Stimulated activated naive CD8-positive, alpha-beta T cell treated with anti-CD3 and anti-CD28 coated beads, Interleukin-15, Interleukin-2, amounts not matched to agents 100 ng/mL and 50 ng/mL, for 24 hours (primary cell): ENCODE measurements at regions not wholly inside any gene's neighbourhood (a gene's known extent, or its start where the extent isn't known, plus 50 kb on each side); places are given as distances from the start of the nearest gene placed in this dataset.

Experiments used
- H3K27ac Mint-ChIP-seq: one replicate; pipeline ENCODE4 v1.8.0; 2021; ENCODE audit warnings: mild to moderate bottlenecking, mixed read lengths
- H3K27me3 Mint-ChIP-seq: one replicate; pipeline ENCODE4 v1.8.0; 2021; ENCODE audit warnings: mixed read lengths
- H3K36me3 Mint-ChIP-seq: one replicate; pipeline ENCODE4 v1.8.0; 2021; ENCODE audit warnings: low read depth, mixed read lengths
- H3K4me1 Mint-ChIP-seq: one replicate; pipeline ENCODE4 v1.8.0; 2021; ENCODE audit warnings: low read depth, mixed read lengths
- H3K4me3 Mint-ChIP-seq: one replicate; pipeline ENCODE4 v1.8.0; 2021; ENCODE audit warnings: mild to moderate bottlenecking, mixed read lengths
- H3K9me3 Mint-ChIP-seq: one replicate; pipeline ENCODE4 v1.8.0; 2021; ENCODE audit warnings: mixed read lengths

DNA sequence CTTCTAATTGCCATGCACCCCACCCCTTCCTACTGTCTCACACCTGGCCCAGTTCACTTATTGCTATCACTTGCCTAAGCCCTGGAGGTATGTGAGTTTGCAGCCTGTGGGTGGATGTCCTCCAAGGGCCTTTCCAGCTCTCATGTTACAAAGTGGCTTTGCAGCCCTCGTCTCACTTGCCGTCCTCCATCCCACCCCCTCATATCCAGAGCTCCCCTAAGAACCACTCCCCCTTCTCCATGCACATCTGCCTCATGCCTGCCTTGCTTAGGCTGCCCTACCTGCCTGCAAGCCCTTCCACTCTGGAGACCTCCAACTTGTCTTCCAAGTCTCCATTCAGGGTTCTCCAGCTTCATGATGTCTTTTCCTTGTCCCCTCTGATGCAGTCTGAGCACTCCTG, 119.4 kb upstream of the NLRP1 start:
- Mint-ChIP-seq H3K36me3 (no peaks in the 10 kb centered on the region), H3K4me3 (no peak overlapping the region), H3K27ac (no peak overlapping the region), H3K9me3 (no peaks in the 10 kb centered on the region), H3K4me1 (no peaks in the 10 kb centered on the region), H3K27me3 (peaks cover 24% of the 10 kb centered on the region)

DNA sequence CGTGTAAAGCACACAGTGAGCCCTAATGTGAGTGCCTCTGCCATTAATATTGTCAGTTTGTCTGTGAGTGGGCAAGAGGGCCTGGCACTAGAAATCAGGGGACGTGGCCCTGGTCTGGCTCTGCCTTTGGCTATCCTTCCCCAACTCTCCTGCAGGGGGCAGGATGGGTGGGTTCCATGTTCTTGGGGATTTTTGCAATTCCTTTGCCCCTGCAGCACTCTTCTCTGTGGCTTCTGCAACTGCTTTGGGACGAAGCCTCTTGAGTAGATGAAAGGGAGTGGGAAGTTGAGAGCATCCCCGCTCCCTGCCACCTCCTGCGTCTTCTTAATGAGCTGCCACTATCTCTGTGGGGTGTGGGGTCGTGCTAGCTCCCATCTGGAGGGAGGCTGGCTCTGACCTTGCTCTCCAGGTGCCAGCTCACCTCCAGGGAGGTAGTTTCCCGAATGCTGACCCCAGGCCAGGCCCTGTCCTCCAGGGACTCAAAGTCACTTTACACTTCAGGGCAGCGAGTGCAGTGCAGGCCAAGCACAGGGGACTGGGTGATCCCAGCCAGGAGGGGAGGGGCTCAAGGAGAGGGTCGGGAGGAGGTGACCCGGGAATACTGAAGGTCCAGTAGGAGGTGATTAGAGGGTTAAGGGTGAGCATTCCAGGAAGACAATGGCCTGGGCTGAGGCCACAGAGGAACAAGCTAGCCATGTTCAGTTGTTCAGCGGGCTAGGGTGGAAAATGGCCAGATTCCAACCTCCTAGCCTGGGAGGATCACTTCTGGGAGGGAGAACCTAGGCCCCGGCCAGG, 121.0 kb upstream of the NLRP1 start:
- no peaks in the 10 kb centered on the region for H3K36me3 Mint-ChIP-seq
- no peak overlapping the region for H3K4me3 Mint-ChIP-seq
- no peaks in the 10 kb centered on the region for H3K4me1 Mint-ChIP-seq
- H3K27ac Mint-ChIP-seq: no peak overlapping the region
- H3K27me3 Mint-ChIP-seq: peaks cover 27% of the 10 kb centered on the region
- H3K9me3 Mint-ChIP-seq: no peaks in the 10 kb centered on the region

DNA sequence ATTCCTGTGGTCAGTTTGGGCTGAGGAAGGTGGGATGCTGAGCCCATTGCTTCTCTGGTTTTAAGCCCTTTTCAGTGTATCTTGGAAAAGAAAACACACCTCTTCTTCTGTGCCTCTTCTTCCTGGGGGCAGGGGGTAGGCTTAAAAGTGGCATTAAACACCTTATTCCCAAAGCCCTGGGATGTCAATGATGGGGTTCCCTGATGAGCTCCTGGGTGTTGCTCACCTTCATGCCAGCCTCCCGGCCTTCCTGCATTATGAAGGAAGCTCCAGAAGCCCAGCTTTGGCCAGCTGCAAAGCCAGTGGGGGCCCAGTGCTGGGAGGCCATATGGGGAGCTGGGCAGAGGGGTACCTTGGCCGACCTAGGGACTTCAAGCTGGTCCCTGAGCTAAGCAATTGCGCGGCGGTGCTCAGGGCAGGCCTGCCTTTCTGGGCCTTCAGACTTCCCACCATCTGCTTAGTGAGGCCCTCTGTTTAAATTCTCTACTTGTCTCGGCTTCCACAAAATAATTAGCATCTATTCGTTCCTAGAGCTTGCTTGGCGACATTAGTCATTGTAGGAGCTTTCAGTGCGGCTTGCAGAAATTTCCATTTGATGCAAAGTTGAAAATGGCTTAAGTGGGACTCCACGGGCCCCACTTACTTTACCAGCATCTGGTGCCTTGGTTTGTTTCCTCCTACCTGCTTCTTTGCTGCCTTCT, 121.7 kb upstream of the NLRP1 start:
- no peaks in the 10 kb centered on the region for H3K4me1 Mint-ChIP-seq
- H3K27me3 Mint-ChIP-seq: peaks cover 27% of the 10 kb centered on the region
- H3K27ac Mint-ChIP-seq: no peak overlapping the region
- no peaks in the 10 kb centered on the region for H3K9me3 Mint-ChIP-seq
- H3K36me3 Mint-ChIP-seq: no peaks in the 10 kb centered on the region
- no peak overlapping the region for H3K4me3 Mint-ChIP-seq

DNA sequence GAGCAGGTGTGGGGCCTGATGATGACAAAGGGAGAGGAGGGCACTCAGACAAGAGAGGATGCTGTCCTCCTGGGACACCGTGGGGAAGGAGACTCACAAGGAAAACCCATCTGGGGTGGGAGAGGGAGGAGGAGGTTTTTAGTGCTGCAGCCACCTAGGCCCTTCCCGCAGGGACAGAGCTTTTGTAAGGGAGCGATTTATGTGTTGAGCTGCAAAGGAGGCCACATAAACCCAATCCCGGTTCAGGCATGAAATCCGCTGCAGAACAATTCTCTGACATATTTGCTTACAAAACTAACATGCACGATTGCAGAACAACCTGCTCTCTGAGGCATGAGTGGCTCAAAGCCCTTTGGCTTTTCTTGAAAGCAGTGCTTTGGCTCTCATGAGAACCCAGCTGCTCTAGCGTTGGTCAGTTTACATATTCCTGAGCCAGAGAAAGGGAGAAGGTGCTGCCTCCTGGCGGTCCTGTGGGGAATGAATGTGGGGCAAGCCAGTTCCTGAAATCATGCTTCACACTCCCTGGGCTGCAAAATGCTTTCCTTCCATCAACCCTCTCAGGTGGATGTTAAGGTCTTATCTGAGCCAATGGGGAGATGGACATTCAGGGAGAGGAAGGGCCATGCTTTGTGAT, 122.4 kb upstream of the NLRP1 start:
- no peak overlapping the region for H3K4me3 Mint-ChIP-seq
- no peak overlapping the region for H3K27ac Mint-ChIP-seq
- H3K27me3 Mint-ChIP-seq: peaks cover 33% of the 10 kb centered on the region
- H3K9me3 Mint-ChIP-seq: no peaks in the 10 kb centered on the region
- H3K4me1 Mint-ChIP-seq: no peaks in the 10 kb centered on the region
- H3K36me3 Mint-ChIP-seq: no peaks in the 10 kb centered on the region

DNA sequence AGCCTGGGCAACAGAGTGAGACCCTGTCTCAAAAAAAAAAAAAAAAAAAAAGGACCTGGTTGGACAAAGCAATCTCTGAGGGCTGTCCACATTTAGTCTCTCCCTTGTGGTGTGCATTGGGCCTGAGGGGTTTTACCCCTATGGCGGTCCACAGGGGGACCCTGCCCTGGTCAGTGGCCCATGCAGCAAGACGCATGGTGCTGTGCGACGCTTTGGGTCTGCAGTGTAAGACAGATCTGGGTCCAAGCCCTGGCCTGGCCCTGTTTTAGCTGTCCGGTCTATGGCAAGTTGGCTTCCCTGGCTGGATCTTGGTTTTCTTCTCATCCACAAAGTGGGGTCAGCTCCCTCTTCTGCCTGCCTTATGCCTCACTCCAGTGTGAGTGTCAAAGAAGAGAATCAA, 123.2 kb upstream of the NLRP1 start:
- no peaks in the 10 kb centered on the region for H3K9me3 Mint-ChIP-seq
- no peak overlapping the region for H3K27ac Mint-ChIP-seq
- no peak overlapping the region for H3K4me3 Mint-ChIP-seq
- peaks cover 32% of the 10 kb centered on the region for H3K27me3 Mint-ChIP-seq
- no peaks in the 10 kb centered on the region for H3K36me3 Mint-ChIP-seq
- no peaks in the 10 kb centered on the region for H3K4me1 Mint-ChIP-seq

DNA sequence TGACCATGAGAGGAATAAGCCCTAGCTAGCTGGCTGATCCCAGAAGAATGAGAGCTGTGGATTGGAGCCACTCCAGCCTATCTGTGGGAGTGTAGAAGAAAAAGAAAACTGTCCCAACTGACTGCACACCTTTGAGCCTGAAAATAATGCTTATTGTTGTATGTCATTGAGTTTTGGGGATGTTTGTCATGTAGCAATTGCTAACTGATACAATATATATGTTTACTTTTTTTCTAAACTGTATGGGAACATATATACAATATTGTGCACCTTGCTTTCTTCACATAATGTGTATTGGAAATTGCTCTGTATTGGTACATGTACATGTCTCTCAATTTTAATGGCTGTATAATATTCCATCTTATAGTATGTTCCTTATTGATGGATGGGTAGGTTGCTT, 124.0 kb upstream of the NLRP1 start:
- Mint-ChIP-seq H3K36me3 (no peaks in the 10 kb centered on the region), H3K27me3 (peaks cover 38% of the 10 kb centered on the region), H3K27ac (no peak overlapping the region), H3K4me1 (no peaks in the 10 kb centered on the region), H3K4me3 (no peak overlapping the region), H3K9me3 (no peaks in the 10 kb centered on the region)

DNA sequence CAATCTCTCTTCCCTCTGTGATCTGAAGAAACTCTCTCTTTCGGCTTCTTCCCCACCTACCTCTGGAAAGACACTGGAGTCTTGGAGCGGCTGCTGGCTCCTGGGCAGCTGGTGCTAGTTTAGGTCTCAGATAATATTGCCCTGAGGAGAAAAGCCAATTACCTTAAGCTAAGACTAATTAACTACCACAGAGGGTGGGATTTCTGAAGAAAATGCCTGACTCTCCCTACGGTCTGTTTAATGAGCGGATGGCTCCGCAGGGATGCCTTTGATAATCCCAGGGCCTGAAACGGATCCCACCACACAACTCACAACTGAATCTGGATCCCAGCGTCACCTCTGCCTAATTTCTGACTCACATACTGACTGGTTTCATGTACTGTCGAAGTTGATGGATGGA, 127.0 kb upstream of the NLRP1 start:
- no peak overlapping the region for H3K4me3 Mint-ChIP-seq
- H3K4me1 Mint-ChIP-seq: no peaks in the 10 kb centered on the region
- no peaks in the 10 kb centered on the region for H3K9me3 Mint-ChIP-seq
- no peak overlapping the region for H3K27ac Mint-ChIP-seq
- H3K27me3 Mint-ChIP-seq: peaks cover 53% of the 10 kb centered on the region
- H3K36me3 Mint-ChIP-seq: no peaks in the 10 kb centered on the region

DNA sequence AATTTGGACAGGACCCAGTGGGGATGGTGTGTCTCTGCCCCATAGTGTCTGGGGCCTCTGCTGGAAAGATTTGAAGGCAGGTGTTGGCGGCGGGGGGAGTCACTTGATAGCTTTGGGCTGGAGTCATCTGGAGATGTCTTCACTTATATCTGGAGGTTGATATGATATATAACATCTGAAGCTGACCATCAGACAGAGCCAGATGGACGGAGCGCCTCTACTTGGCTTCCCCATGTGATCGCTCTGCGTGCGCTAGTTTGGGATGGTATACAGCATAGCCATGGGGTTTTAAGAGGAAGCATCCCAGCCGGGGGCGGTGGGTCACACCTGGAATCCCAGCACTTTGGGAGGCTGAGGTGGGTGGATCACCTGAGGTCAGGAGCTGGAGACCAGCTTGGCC, 130.7 kb upstream of the NLRP1 start:
- Mint-ChIP-seq H3K27me3 (peaks cover 55% of the 10 kb centered on the region), H3K4me1 (no peaks in the 10 kb centered on the region), H3K9me3 (no peaks in the 10 kb centered on the region), H3K36me3 (no peaks in the 10 kb centered on the region), H3K4me3 (no peak overlapping the region), H3K27ac (no peak overlapping the region)

DNA sequence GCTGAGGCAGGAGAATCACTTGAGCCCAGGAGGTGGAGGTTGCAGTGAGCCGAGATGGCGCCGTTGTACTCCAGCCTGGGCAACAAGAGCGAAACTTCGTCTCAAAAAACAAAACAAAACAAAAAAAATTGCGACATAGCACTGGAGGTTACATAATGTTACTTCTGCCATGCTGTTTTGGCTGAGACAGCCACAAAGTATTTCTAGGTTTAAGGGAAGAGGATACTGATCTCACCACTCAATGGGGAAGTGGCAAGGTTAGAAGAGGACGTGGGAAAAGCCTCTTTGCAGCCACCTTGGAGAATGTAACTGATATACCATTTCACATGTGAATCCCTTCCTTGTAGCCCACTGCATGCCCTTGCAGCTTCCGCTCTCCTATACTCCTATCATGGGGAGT, 131.2 kb upstream of the NLRP1 start:
- Mint-ChIP-seq H3K9me3 (no peaks in the 10 kb centered on the region), H3K36me3 (no peaks in the 10 kb centered on the region), H3K27me3 (peaks cover 50% of the 10 kb centered on the region), H3K27ac (no peak overlapping the region), H3K4me1 (no peaks in the 10 kb centered on the region), H3K4me3 (no peak overlapping the region)

DNA sequence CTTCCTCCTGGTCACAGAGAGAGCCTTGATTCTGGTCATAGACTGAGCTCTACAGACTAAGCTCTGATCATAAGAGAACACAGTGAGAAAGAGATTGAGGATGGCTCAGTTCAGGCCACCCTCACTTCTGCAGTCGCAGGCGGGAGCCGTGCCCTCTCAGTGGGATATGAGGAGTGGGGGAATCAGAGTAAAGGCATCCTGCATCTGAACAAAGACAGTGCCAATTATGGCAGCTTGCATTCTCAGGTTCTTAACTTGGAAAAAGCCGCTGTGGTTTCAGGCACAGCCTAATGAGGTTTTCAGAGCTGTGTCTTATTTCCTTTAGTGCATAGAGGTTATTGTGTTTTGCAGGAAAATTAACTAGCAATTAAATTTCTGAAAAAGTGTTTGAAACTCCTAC, 134.4 kb upstream of the NLRP1 start:
- Mint-ChIP-seq H3K4me3 (no peak overlapping the region), H3K9me3 (no peaks in the 10 kb centered on the region), H3K27ac (no peak overlapping the region), H3K36me3 (no peaks in the 10 kb centered on the region), H3K4me1 (no peaks in the 10 kb centered on the region), H3K27me3 (peaks cover 28% of the 10 kb centered on the region)

DNA sequence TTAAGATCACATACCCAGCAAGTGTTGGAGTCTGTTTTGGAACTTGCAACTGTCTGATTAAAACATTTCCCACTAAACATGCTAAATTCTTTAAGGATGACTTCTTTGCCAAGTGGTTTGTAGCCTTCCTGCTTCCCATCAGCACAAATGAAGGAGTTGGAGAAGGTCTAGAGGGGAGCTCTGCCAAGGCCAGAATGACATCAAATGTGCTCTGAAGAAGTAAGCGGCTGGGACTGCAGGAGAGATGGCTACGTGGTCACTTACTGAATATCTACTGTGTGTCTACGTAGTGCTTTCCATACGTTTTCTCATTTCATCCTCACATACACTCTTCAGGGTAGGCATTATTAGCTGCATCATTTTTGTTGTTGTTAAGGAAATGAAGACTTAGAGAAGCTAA, 135.7 kb upstream of the NLRP1 start:
- Mint-ChIP-seq H3K27ac (no peak overlapping the region), H3K4me1 (no peaks in the 10 kb centered on the region), H3K4me3 (no peak overlapping the region), H3K36me3 (no peaks in the 10 kb centered on the region), H3K27me3 (peaks cover 33% of the 10 kb centered on the region), H3K9me3 (peaks cover 5% of the 10 kb centered on the region)

DNA sequence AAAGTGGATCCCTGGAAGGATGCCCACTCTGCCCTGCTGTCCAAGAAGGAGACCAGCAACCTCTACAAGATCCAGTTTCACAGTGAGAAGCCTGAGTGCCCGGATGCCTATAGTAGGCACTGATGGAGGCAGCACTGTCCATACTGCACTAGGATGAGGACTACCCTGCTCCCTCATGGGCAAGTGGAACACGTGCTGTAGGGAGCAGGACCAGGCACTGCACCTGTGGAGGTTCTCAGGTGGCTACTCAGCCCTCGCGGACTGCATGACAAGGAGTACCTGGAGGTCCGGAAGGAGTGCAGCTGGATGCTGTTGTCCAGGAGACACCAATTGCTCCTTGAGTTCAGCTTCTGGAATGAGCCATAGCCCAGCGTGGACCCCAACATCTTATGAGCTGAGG, 146.1 kb upstream of the NLRP1 start:
- Mint-ChIP-seq H3K27ac (no peak overlapping the region), H3K9me3 (no peaks in the 10 kb centered on the region), H3K27me3 (peaks cover 42% of the 10 kb centered on the region), H3K36me3 (no peaks in the 10 kb centered on the region), H3K4me3 (no peak overlapping the region), H3K4me1 (no peaks in the 10 kb centered on the region)

DNA sequence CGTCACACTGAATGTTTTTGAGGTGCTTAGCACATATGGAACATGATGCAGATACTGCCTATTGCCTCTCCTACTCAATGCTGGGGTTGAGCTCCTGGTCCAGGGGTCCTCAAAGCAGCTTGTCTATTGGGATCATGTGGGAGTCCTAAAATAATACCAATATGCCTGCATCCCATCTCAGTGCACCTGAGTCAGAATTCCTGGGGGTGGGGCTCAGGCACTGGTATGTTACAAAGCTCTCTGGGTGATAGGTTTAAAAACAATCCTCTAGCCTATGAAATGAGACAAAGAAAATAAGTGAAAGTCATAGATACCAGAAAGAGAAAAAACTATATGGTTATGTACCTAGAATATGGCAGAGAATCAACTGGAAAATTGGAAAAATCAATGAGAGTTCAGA, 156.6 kb upstream of the NLRP1 start:
- no peaks in the 10 kb centered on the region for H3K4me1 Mint-ChIP-seq
- no peaks in the 10 kb centered on the region for H3K9me3 Mint-ChIP-seq
- no peaks in the 10 kb centered on the region for H3K36me3 Mint-ChIP-seq
- no peak overlapping the region for H3K4me3 Mint-ChIP-seq
- no peak overlapping the region for H3K27ac Mint-ChIP-seq
- H3K27me3 Mint-ChIP-seq: peaks cover 24% of the 10 kb centered on the region

DNA sequence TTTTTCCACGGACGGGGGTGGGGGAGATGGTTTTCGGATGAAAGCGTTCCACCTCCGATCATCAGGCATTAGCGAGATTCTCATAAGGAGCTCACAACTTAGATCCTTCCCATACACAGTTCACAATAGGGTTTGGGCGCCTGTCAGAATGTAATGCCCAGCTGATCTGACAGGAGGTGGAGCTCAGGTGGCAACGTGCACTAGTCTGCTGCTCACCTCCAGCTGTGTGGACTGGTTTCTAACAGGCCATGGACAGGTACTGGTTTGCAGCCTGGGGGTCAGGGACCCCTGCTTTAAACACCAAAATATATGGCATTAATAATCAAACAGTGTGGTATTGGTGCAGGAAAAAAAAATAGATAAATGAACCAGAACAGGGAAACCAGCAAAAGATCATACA, 157.5 kb upstream of the NLRP1 start:
- peaks cover 26% of the 10 kb centered on the region for H3K27me3 Mint-ChIP-seq
- H3K4me3 Mint-ChIP-seq: no peak overlapping the region
- H3K36me3 Mint-ChIP-seq: no peaks in the 10 kb centered on the region
- no peaks in the 10 kb centered on the region for H3K9me3 Mint-ChIP-seq
- no peaks in the 10 kb centered on the region for H3K4me1 Mint-ChIP-seq
- no peak overlapping the region for H3K27ac Mint-ChIP-seq

DNA sequence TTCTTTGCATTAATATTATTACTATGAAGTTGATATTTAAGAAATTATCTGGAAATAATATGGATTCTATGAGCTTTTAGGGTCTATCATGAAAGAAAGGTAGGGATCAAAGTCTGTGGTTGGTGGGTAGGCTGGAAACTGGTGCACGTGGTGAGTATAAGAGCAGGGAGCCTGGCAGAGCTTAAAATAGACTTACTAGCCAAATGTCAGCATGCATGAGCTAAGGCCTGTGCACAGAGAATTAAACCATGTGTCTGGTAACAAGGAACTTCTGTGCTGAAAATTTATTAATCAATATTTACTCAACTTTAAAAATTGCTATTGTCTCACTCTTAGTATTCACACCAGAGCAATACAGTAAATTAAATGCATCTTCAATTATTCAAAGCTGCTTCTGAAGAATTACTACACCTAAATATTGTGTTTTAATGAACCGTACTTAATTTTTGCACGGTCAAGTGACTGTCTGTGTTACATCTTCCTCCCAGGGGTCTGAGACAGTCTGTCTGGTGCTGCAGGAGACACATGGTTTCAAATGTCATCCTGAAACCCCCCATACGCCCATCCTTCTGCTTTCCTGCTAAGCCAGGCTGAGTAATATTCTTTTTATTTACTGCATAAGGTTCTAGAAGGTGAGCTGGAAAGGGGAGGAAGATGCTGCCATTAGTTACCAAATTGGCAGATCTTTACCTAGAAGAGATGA, 161.0 kb upstream of the NLRP1 start:
- Mint-ChIP-seq H3K27me3 (peaks cover 21% of the 10 kb centered on the region), H3K27ac (no peak overlapping the region), H3K9me3 (no peaks in the 10 kb centered on the region), H3K4me1 (no peaks in the 10 kb centered on the region), H3K4me3 (no peak overlapping the region), H3K36me3 (no peaks in the 10 kb centered on the region)
